WTC11 (cell line): ENCODE measurements at regions not wholly inside any gene's neighbourhood (a gene's known extent, or its start where the extent isn't known, plus 50 kb on each side); places are given as distances from the start of the nearest gene placed in this dataset.

Experiments used
- ATAC-seq: fragments of 200-7000 bp; cut with Tn5 transposase; 2 replicates; pipeline ENCODE4 v1.10.0; 2021; ENCODE audit warnings: mild to moderate bottlenecking, moderate library complexity
- CTCF ChIA-PET: fragments of 300-600 bp; sonication (Branson Sonifier 250); formaldehyde crosslinking; loops from one replicate; lab custom pipeline; 2021; ENCODE audit warnings: antibody characterized with exemption; lab: Charles Lee
- POLR2A ChIA-PET: fragments of 350-600 bp; sonication (Branson Sonifier 250); formaldehyde crosslinking; loops from one replicate; lab custom pipeline; 2021; ENCODE audit warnings: antibody characterized with exemption; lab: Charles Lee
- DNase-seq: peaks from one replicate; pipeline ENCODE4 v3.0.0; 2021; ENCODE audit warnings: low spot score
- H3K27ac Mint-ChIP-seq: 2 replicates; pipeline ENCODE4 v1.8.0; 2021; ENCODE audit warnings: mixed read lengths
- H3K27me3 Mint-ChIP-seq: 2 replicates; pipeline ENCODE4 v1.8.0; 2021; ENCODE audit warnings: low read depth, mild to moderate bottlenecking, moderate library complexity, mixed read lengths
- H3K36me3 Mint-ChIP-seq: 2 replicates; pipeline ENCODE4 v1.8.0; 2021; ENCODE audit warnings: mixed read lengths
- H3K4me1 Mint-ChIP-seq: 2 replicates; pipeline ENCODE4 v1.8.0; 2022; ENCODE audit warnings: mixed read lengths
- H3K4me3 Mint-ChIP-seq: 2 replicates; pipeline ENCODE4 v1.8.0; 2021; ENCODE audit warnings: mild to moderate bottlenecking, moderate library complexity, mixed read lengths
- H3K9me3 Mint-ChIP-seq: 2 replicates; pipeline ENCODE4 v1.8.0; 2021; ENCODE audit warnings: mixed read lengths
- AFF4 ChIP-seq: sonication (generic); formaldehyde crosslinking; IDR thresholded peaks from 2 replicates; pipeline ENCODE4 v1.8.1; 2023; ENCODE audit warnings: mild to moderate bottlenecking, missing genetic modification reagents, borderline replicate concordance
- ARID4B ChIP-seq: sonication (generic); formaldehyde crosslinking; IDR thresholded peaks from 2 replicates; pipeline ENCODE4 v1.8.0; 2023; ENCODE audit warnings: missing genetic modification reagents, mild to moderate bottlenecking, borderline replicate concordance
- CREB1 ChIP-seq: sonication (generic); formaldehyde crosslinking; IDR thresholded peaks from 2 replicates; pipeline ENCODE4 v1.8.0; 2023; ENCODE audit warnings: mild to moderate bottlenecking, missing genetic modification reagents
- ESRRA ChIP-seq: sonication (generic); formaldehyde crosslinking; IDR thresholded peaks from 2 replicates; pipeline ENCODE4 v1.8.1; 2022; ENCODE audit warnings: mild to moderate bottlenecking, missing genetic modification reagents, borderline replicate concordance
- FOXK1 ChIP-seq: sonication (generic); formaldehyde crosslinking; IDR thresholded peaks from 2 replicates; pipeline ENCODE4 v1.8.0; 2022; ENCODE audit warnings: mild to moderate bottlenecking, moderate library complexity, missing genetic modification reagents
- FOXP1 ChIP-seq: sonication (generic); formaldehyde crosslinking; IDR thresholded peaks from 2 replicates; pipeline ENCODE4 v1.8.0; 2022; ENCODE audit warnings: missing genetic modification reagents, mild to moderate bottlenecking, moderate library complexity, borderline replicate concordance
- GABPB1 ChIP-seq: sonication (generic); formaldehyde crosslinking; IDR thresholded peaks from 2 replicates; pipeline ENCODE4 v1.8.1; 2023; ENCODE audit warnings: mild to moderate bottlenecking, missing genetic modification reagents
- JUN ChIP-seq: sonication (generic); formaldehyde crosslinking; IDR thresholded peaks from 2 replicates; pipeline ENCODE4 v1.8.0; 2023; ENCODE audit warnings: mild to moderate bottlenecking, missing genetic modification reagents
- MXD4 ChIP-seq: fragments of 250-450 bp; sonication (Bioruptor Pico); IDR thresholded peaks from 2 replicates; pipeline ENCODE4 v1.8.0; 2021; ENCODE audit warnings: mild to moderate bottlenecking, moderate library complexity, borderline replicate concordance
- NR1H2 ChIP-seq: sonication (generic); formaldehyde crosslinking; IDR thresholded peaks from 2 replicates; pipeline ENCODE4 v1.9.0; 2021; ENCODE audit warnings: mild to moderate bottlenecking, moderate library complexity, missing genetic modification reagents
- SMAD4 ChIP-seq: sonication (generic); formaldehyde crosslinking; IDR thresholded peaks from 2 replicates; pipeline ENCODE4 v1.8.0; 2022; ENCODE audit warnings: mild to moderate bottlenecking, missing genetic modification reagents
- SOX15 ChIP-seq: fragments of 250-450 bp; sonication (Bioruptor Pico); IDR thresholded peaks from 2 replicates; pipeline ENCODE4 v1.9.0; 2021; ENCODE audit warnings: mild to moderate bottlenecking
- TEAD1 ChIP-seq: sonication (generic); formaldehyde crosslinking; IDR thresholded peaks from 2 replicates; pipeline ENCODE4 v1.8.0; 2022; ENCODE audit warnings: mild to moderate bottlenecking, missing genetic modification reagents
- TP53 ChIP-seq: sonication (generic); formaldehyde crosslinking; IDR thresholded peaks from 2 replicates; pipeline ENCODE4 v1.8.1; 2023; ENCODE audit warnings: mild to moderate bottlenecking, missing genetic modification reagents
- ZNF232 ChIP-seq: sonication (generic); formaldehyde crosslinking; IDR thresholded peaks from 2 replicates; pipeline ENCODE4 v1.8.0; 2022; ENCODE audit warnings: mild to moderate bottlenecking, missing genetic modification reagents
- ZNF423 ChIP-seq: fragments of 250-450 bp; sonication (Bioruptor Pico); IDR thresholded peaks from 2 replicates; pipeline ENCODE4 v2.1.2; 2022; ENCODE audit warnings: mild to moderate bottlenecking, moderate library complexity
- TF ChIP-seq, protein P1 (sequence below): sonication (generic); formaldehyde crosslinking; IDR thresholded peaks from 2 replicates; pipeline ENCODE4 v1.8.0; 2022; ENCODE audit warnings: mild to moderate bottlenecking, missing genetic modification reagents
- TF ChIP-seq, protein P2 (sequence below): sonication (generic); formaldehyde crosslinking; IDR thresholded peaks from 2 replicates; pipeline ENCODE4 v1.8.0; 2023; ENCODE audit warnings: mild to moderate bottlenecking, missing genetic modification reagents

DNA sequence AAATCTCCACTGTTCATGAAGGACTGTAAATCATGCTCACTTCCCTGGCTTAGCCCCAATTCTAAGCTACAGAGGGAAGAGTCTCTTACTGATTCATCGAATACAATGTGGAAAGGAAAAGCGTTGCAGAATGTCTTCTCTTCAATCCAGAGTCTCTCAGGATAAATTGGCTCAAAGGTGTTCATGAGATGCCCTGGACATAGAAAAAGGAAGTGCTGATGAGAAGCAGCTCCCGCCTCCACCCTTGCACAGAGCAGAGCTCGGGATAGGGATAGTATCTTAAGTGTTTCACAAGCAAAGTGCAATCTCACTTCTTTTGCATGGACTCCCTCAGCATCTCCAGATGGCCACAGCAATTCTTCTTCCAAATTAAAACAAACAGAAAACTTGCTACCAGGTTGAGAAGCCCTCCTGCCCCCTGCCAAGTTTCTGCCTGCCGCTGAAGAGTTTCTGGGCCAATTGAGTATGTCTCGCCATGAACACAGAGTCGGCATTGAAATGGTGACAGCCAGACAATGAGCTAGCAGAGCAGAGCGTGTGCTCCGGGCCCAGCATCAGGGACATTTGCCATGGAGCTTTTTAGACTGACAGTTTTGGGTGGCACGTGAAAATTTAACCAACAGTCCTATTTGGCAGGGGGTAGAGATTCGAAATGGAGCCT lies 85.7 kb downstream of the C13orf42 start:
- Mint-ChIP-seq H3K9me3 (peaks cover 9% of the 10 kb centered on the region), H3K27me3 (no peaks in the 10 kb centered on the region), H3K36me3 (peaks cover 3% of the 10 kb centered on the region), H3K4me3 (no peak overlapping the region), H3K27ac (no peak overlapping the region), H3K4me1 (peaks cover 6% of the 10 kb centered on the region)
- ATAC-seq (no peak), DNase-seq (no peak)
- TF ChIP-seq, protein P1, sequence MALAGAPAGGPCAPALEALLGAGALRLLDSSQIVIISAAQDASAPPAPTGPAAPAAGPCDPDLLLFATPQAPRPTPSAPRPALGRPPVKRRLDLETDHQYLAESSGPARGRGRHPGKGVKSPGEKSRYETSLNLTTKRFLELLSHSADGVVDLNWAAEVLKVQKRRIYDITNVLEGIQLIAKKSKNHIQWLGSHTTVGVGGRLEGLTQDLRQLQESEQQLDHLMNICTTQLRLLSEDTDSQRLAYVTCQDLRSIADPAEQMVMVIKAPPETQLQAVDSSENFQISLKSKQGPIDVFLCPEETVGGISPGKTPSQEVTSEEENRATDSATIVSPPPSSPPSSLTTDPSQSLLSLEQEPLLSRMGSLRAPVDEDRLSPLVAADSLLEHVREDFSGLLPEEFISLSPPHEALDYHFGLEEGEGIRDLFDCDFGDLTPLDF (CRISPR knock-in tag): no peak
- TF ChIP-seq TP53 (CRISPR knock-in tag): no peak
- TF ChIP-seq GABPB1 (CRISPR knock-in tag): no peak
- TF ChIP-seq ZNF232: no peak
- TF ChIP-seq CREB1 (CRISPR knock-in tag): no peak
- no peak for TF ChIP-seq ARID4B (CRISPR knock-in tag)
- TF ChIP-seq ZNF423: no peak
- TF ChIP-seq, protein P2, sequence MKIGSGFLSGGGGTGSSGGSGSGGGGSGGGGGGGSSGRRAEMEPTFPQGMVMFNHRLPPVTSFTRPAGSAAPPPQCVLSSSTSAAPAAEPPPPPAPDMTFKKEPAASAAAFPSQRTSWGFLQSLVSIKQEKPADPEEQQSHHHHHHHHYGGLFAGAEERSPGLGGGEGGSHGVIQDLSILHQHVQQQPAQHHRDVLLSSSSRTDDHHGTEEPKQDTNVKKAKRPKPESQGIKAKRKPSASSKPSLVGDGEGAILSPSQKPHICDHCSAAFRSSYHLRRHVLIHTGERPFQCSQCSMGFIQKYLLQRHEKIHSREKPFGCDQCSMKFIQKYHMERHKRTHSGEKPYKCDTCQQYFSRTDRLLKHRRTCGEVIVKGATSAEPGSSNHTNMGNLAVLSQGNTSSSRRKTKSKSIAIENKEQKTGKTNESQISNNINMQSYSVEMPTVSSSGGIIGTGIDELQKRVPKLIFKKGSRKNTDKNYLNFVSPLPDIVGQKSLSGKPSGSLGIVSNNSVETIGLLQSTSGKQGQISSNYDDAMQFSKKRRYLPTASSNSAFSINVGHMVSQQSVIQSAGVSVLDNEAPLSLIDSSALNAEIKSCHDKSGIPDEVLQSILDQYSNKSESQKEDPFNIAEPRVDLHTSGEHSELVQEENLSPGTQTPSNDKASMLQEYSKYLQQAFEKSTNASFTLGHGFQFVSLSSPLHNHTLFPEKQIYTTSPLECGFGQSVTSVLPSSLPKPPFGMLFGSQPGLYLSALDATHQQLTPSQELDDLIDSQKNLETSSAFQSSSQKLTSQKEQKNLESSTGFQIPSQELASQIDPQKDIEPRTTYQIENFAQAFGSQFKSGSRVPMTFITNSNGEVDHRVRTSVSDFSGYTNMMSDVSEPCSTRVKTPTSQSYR (CRISPR knock-in tag): no peak
- no peak for TF ChIP-seq AFF4 (CRISPR knock-in tag)
- POLR2A ChIA-PET: no interaction called here
- CTCF ChIA-PET: interaction anchor here (0.6 to 1.0 kb wide), 2 partner anchors 19 to 259 kb away, joined by 3 to 8 read pairs; no protein-coding TSS in a partner anchor

DNA sequence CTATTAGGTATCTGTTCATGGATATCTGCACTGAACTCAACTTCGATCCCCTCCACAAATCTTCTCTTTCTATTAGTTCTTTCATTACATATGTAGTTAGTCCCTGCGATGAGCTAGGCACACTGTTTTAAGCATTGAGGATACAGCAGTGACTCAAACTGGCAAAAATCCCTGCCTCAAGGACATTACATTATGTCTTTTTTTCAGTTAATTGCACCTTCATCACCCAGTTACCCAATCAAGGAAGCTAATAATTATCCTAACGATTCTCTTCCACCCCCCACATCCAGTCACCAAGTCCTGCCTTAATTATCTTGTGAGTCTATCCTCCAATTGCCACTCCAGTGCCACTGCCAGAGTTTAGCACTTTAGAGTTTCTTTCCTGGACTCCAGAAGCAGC lies 89.3 kb downstream of the C13orf42 start:
- no peak overlapping the region for H3K4me3 Mint-ChIP-seq
- CTCF ChIA-PET: interaction anchor here (0.9 kb wide), 1 partner anchor 776 kb away, joined by 3 read pairs; no protein-coding TSS in a partner anchor
- ATAC-seq (no peak), DNase-seq (no peak)
- peaks cover 3% of the 10 kb centered on the region for H3K36me3 Mint-ChIP-seq
- peaks cover 6% of the 10 kb centered on the region for H3K4me1 Mint-ChIP-seq
- POLR2A ChIA-PET: no interaction called here
- H3K9me3 Mint-ChIP-seq: peaks cover 9% of the 10 kb centered on the region
- H3K27me3 Mint-ChIP-seq: no peaks in the 10 kb centered on the region
- H3K27ac Mint-ChIP-seq: no peak overlapping the region
- TF ChIP-seq FOXK1 (CRISPR knock-in tag): no peak
- no peak for TF ChIP-seq SOX15 (CRISPR knock-in tag)
- TF ChIP-seq MXD4 (CRISPR knock-in tag): no peak
- TF ChIP-seq SMAD4 (CRISPR knock-in tag): no peak
- no peak for TF ChIP-seq FOXP1 (CRISPR knock-in tag)
- TF ChIP-seq ZNF232: no peak
- TF ChIP-seq GABPB1 (CRISPR knock-in tag): no peak
- TF ChIP-seq TEAD1 (CRISPR knock-in tag): no peak
- TF ChIP-seq JUN (CRISPR knock-in tag): no peak
- no peak for TF ChIP-seq ESRRA (CRISPR knock-in tag)
- TF ChIP-seq ARID4B (CRISPR knock-in tag): no peak
- TF ChIP-seq NR1H2 (CRISPR knock-in tag): no peak
